Peyer's patch (tissue), 4 donors: ENCODE measurements at regions not wholly inside any gene's neighbourhood (a gene's known extent, or its start where the extent isn't known, plus 50 kb on each side); places are given as distances from the start of the nearest gene placed in this dataset.

Experiments
- DNase-seq, 3 donors: peaks; one replicate each; pipeline ENCODE4 v3.0.0-alpha.2; 2017 to 2019
- H3K27ac ChIP-seq, 4 donors: fragments of 200-600 bp; sonication (generic); one replicate each; pipeline ENCODE4 v1.5.1; 2016 to 2019
- H3K27me3 ChIP-seq, 2 donors: fragments of 200-600 bp; sonication (generic); one replicate each; pipeline ENCODE4 v1.5.1; 2019
- H3K36me3 ChIP-seq, 3 donors: fragments of 200-600 bp; sonication (generic); one replicate each; pipeline ENCODE4 v1.5.1; 2016 to 2019
- H3K4me1 ChIP-seq, 4 donors: fragments of 200-600 bp; sonication (generic); one replicate each; pipeline ENCODE4 v1.5.1; 2016 to 2019
- H3K4me3 ChIP-seq, 4 donors: fragments of 200-600 bp; sonication (generic); 1 replicate in 3 of 4; 2 replicates in 1 of 4; pipeline ENCODE4 v1.5.1; 2016 to 2019; ENCODE audit warnings: mild to moderate bottlenecking in 1 of 4
- H3K9me3 ChIP-seq, 4 donors: fragments of 200-600 bp; sonication (generic); one replicate each; pipeline ENCODE4 v1.5.1; 2016 to 2019; ENCODE audit warnings: mild to moderate bottlenecking in 1 of 4
- CTCF ChIP-seq, 6 experiments: fragments of 450-650 bp in 4 of 6; fragments of 200-600 bp in 2 of 6; sonication (generic) in 1 of 6; IDR thresholded peaks; one replicate each; pipeline ENCODE4 v1.5.1; 2017 to 2019; ENCODE audit warnings: antibody characterized with exemption in 6 of 6, mild to moderate bottlenecking in 3 of 6, moderate library complexity in 1 of 6
- POLR2A ChIP-seq, 2 donors: fragments of 450-650 bp; IDR thresholded peaks; one replicate each; pipeline ENCODE4 v1.5.1; 2017; ENCODE audit warnings: antibody characterized with exemption in 2 of 2, mild to moderate bottlenecking in 2 of 2, moderate library complexity in 2 of 2

- H3K4me1 ChIP-seq = no peaks in the 10 kb centered on the region
- no peaks in the 10 kb centered on the region for H3K36me3 ChIP-seq
- DNase-seq = peak in 1 of 3 donors; percentile 18
- H3K27ac ChIP-seq = no peak overlapping the region
- no peak overlapping the region for H3K4me3 ChIP-seq
- no peaks in the 10 kb centered on the region for H3K9me3 ChIP-seq
- no peaks in the 10 kb centered on the region for H3K27me3 ChIP-seq
- TF ChIP-seq POLR2A (IDR thresholded peaks at IDR 0.05) (no peak), CTCF (IDR thresholded peaks at IDR 0.05) (no peak)
These were observed 237.2 kb downstream of the NPHP4 start for GRCh38 chr1:5754817-5755551.

GRCh38 chr1:5753549-5754421 lies 238.4 kb downstream of the NPHP4 start:
- Histone ChIP-seq H3K4me1 (no peaks in the 10 kb centered on the region), H3K27me3 (no peaks in the 10 kb centered on the region), H3K4me3 (no peak overlapping the region), H3K9me3 (no peaks in the 10 kb centered on the region), H3K27ac (no peak overlapping the region), H3K36me3 (no peaks in the 10 kb centered on the region)
- DNase-seq = peak in 1 of 3 donors; percentile 24
- TF ChIP-seq CTCF (IDR thresholded peaks at IDR 0.05) (no peak), POLR2A (IDR thresholded peaks at IDR 0.05) (no peak)

GRCh38 chr1:5752746-5753548 lies 239.3 kb downstream of the NPHP4 start:
- H3K9me3 ChIP-seq = no peaks in the 10 kb centered on the region
- no peak overlapping the region for H3K27ac ChIP-seq
- H3K27me3 ChIP-seq = no peaks in the 10 kb centered on the region
- DNase-seq = peak in 1 of 3 donors; percentile 2
- H3K4me3 ChIP-seq = no peak overlapping the region
- no peak for TF ChIP-seq POLR2A (IDR thresholded peaks at IDR 0.05)
- TF ChIP-seq CTCF (IDR thresholded peaks at IDR 0.05) = no peak
- no peaks in the 10 kb centered on the region for H3K36me3 ChIP-seq
- H3K4me1 ChIP-seq = no peaks in the 10 kb centered on the region

GRCh38 chr1:5751833-5752745 lies 240.1 kb downstream of the NPHP4 start:
- no peak for TF ChIP-seq CTCF (IDR thresholded peaks at IDR 0.05)
- no peak for TF ChIP-seq POLR2A (IDR thresholded peaks at IDR 0.05)

More at GRCh38 chr1:5751833-5752745, 240.1 kb downstream of the NPHP4 start:
- Histone ChIP-seq H3K9me3 (no peaks in the 10 kb centered on the region), H3K4me1 (no peaks in the 10 kb centered on the region), H3K36me3 (no peaks in the 10 kb centered on the region), H3K27me3 (no peaks in the 10 kb centered on the region), H3K27ac (no peak overlapping the region), H3K4me3 (no peak overlapping the region)
- peak in 1 of 3 donors; percentile 39 for DNase-seq
